Adrenal gland (tissue), 5 donors: ENCODE measurements at regions not wholly inside any gene's neighbourhood (a gene's known extent, or its start where the extent isn't known, plus 50 kb on each side); places are given as distances from the start of the nearest gene placed in this dataset.

Experiments
- POLR2A ChIP-seq, 2 donors: fragments of 450-650 bp; IDR thresholded peaks; one replicate each; pipeline ENCODE4 v1.6.1; 2017; ENCODE audit warnings: antibody characterized with exemption in 2 of 2, mild to moderate bottlenecking in 2 of 2, moderate library complexity in 1 of 2
- TF ChIP-seq, protein P1 (sequence below), 6 experiments: fragments of 450-650 bp in 4 of 6; fragments of 200-600 bp in 2 of 6; sonication (generic) in 1 of 6; IDR thresholded peaks; 1 replicate in 5 of 6; 2 replicates in 1 of 6; pipeline versions ENCODE4 v1.5.1 to v1.8.0; 2016 to 2021; ENCODE audit warnings: antibody characterized with exemption in 6 of 6, mild to moderate bottlenecking in 2 of 6, moderate library complexity in 1 of 6
- donor health status: DM: no; HTN: no; CAD: no.

GRCh38 chr1:208756339-208756981, 512.3 kb upstream of the PLXNA2 start:
- TF ChIP-seq POLR2A (IDR thresholded peaks at IDR 0.05): no peak
- TF ChIP-seq, protein P1, sequence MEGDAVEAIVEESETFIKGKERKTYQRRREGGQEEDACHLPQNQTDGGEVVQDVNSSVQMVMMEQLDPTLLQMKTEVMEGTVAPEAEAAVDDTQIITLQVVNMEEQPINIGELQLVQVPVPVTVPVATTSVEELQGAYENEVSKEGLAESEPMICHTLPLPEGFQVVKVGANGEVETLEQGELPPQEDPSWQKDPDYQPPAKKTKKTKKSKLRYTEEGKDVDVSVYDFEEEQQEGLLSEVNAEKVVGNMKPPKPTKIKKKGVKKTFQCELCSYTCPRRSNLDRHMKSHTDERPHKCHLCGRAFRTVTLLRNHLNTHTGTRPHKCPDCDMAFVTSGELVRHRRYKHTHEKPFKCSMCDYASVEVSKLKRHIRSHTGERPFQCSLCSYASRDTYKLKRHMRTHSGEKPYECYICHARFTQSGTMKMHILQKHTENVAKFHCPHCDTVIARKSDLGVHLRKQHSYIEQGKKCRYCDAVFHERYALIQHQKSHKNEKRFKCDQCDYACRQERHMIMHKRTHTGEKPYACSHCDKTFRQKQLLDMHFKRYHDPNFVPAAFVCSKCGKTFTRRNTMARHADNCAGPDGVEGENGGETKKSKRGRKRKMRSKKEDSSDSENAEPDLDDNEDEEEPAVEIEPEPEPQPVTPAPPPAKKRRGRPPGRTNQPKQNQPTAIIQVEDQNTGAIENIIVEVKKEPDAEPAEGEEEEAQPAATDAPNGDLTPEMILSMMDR (IDR thresholded peaks at IDR 0.05): no peak
